Hematopoietic multipotent progenitor cell treated with erythropoietin and hydrocortisone succinate and interleukin-3 and kit ligand, for 17 days (in vitro differentiated cells): ENCODE measurements at regions not wholly inside any gene's neighbourhood (a gene's known extent, or its start where the extent isn't known, plus 50 kb on each side); places are given as distances from the start of the nearest gene placed in this dataset.

Experiments
- DNase-seq: peaks from one replicate; pipeline ENCODE4 v3.0.0-alpha.2; 2015; ENCODE audit warnings: low spot score

DNA sequence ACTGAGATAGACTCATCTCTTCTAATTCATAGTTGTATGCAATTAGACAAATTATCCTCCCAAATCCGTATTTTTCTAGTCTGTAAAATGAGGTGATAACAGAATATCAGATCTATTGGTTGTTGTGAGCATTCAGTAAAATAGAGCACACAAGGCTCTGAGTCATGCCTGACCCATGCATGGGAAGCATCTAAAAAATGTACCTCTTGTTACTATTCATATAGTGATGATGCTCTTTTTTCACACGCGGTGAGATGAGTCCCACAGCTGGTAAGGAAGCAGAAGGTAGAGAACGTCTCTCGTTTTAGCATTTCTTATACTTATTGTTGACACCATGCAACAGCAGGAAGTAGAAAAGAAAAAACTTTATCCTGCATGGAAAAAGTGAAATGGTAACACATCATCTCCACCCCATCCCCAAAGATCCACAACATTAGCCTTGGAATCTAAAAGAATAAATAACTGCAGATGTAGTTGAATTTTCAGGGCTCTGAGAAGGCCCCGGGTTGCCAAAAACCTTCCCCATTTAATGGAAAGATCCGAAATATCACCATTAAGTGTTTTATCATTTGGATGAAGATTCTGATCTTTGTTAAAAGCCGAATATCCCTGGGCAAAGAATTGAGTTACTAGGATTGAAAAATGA is 215.6 kb downstream of the TMEM114 start:
- DNase-seq, result no peak

- no peak for DNase-seq
These were observed 216.5 kb downstream of the TMEM114 start for GRCh38 chr16:8373676-8374431.

DNA sequence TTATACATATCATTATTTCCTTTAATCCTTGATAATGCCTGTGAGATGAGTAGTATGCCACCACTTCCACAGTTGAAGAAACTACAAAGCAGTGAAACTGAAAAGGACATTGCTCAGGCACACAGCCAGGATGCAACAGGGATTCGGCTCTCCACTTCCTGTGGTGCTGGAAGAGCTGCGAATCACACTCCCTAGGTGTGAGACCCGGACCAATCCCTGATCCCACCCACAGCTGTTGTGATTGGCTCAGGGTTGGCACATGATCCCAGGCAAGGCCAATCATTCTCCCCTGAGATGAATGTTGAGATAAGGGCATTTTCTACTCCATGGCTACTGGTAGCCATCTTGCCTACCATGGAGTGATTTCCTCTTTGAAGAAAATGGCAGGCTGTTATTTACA is 218.2 kb downstream of the TMEM114 start:
- no peak for DNase-seq

DNA sequence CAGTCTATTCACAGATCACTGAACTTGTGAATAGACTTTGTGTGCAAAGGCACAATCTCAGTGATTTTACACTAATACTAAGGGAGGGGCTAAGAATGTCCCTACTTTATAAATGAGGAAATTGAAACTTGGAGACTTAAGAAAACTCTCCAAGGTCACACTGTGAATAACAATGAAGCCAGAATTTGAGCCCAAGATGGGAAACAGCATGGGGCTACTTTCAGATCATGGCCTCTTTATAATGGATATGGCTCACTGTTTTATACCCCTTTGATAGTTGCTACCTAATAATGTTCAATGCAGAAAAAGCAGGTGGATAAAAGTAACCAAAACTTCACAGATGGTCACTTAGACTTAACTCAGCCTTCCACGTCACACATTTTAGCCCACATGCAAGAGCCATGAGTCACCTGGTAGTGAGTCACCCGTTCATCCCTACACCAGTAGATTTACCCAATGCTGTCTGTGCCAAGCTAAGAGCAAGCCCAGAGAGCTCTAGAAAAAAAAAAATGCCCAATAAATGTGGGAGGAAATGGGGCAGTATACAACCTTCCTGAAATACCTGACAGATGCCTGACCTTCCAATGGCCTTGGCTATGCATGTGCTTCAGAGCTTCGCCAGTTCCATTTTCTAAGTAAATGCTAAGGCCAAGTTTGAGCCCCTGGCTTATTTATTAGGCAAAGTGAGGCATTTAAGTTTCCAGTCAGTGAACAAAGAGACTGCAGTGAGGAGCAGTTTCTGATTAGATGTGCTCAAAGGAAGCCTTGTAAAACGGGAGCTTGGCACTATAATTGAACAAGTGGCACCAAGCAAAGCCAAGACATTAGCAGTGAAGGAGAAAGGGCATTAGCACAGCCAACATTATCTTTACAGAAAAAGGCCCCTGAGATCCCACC is 219.7 kb downstream of the TMEM114 start:
- no peak for DNase-seq

DNA sequence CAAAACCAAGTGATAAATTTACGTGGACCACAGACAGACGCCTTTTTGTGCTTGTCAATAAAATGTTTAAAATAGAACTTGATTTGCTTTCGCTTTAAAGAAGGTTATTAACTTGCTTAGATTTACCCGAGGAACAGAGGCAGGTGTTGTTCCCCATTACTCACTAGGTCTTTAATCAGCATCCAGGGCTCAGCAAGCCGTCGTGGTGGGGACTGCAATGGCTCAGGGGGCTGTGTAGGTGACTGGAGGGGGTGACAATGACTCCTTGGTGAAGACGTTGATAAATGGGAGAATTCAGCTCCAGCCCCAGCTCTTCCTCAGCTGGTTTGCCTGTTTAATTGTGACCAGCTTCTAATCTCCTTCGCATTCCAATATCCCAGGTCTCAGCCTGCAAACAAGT is 231.4 kb downstream of the TMEM114 start:
- DNase-seq, result no peak

- no peak for DNase-seq
These were observed 234.6 kb downstream of the TMEM114 start for GRCh38 chr16:8355675-8356074.

- no peak for DNase-seq
These were observed 244.0 kb downstream of the TMEM114 start for GRCh38 chr16:8346294-8346693.

DNA sequence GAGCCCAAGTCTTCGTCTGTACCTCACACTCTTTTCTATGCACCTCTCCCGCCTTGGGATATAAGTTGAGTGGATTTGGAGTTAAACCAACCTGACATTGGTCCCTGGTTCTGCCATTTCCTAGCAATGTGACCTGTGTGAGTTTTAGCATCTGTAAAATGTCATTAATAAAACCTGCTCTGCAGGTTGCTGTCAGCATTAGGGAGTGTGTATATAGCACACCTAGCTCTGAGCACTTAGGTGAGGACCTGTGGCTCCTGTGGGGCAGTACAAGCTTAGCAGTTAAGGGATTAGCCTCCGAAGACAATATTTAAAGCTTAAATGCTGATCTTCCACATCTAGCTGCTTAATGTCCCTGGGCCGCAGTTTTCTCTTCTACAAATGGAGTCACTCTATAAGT is 248.0 kb downstream of the TMEM114 start:
- no peak for DNase-seq

DNA sequence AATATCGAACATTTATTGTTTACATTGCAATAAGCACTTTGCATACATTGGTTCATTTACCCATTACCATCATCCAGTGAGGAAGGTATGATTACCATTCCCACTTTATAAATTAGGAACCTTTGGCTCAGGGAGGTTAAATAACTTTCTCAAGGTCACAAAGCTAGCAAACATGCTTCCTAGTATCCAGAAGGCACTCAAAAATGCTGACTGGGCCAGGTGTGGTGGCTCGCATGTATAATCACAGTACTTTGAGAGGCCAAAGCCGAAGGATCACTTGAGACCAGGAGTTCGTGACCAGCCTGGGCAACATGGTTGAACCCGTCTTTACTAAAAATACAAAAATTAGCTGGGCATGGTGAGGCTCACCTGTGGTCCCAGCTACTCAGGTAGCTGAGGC is 259.6 kb downstream of the TMEM114 start:
- DNase-seq, result no peak

GRCh38 chr16:8326232-8326631 is 264.1 kb downstream of the TMEM114 start:
- DNase-seq, result no peak

DNA sequence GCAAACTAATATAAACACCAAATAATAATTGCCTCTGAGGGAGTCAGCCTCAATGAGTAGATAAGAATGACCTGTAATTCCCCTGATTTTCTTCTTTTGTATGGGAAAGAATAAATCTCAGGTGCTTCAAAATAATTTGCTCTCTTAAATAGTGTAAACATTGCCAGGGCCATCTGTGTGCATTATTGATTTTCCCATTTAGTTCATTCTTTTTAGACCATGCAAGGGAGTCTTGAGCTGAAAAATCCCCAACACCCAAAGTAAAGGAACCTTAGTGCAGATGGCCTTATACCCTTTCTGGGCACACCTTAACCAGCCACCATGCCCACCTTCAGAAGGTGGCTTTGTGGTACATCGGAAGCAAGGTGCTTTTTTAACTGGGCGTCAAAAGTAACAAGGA is 267.2 kb downstream of the TMEM114 start:
- DNase-seq, result no peak

DNA sequence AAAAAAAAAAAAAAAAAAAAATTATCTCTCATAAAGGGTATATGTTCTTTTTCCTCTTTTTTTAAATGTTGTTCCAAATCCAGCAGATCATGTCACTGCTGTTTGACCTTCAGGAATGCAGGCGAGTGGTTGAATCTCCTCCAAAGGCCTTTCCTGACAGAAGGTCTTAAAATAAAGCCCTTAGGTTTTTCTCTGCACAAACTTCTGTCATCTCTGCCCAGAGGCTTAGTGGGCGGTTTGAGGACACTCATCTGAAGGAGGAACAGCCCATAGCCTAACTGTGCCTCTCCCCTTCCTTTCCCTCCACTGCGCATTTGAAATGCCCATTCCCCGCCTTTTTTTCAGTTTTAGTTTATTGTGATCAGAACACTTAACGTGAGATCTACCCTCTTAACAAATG is 270.2 kb downstream of the TMEM114 start:
- DNase-seq, result no peak

GRCh38 chr16:8310816-8311215 is 279.5 kb downstream of the TMEM114 start:
- no peak for DNase-seq

GRCh38 chr16:8310323-8310722 is 280.0 kb downstream of the TMEM114 start:
- no peak for DNase-seq

DNA sequence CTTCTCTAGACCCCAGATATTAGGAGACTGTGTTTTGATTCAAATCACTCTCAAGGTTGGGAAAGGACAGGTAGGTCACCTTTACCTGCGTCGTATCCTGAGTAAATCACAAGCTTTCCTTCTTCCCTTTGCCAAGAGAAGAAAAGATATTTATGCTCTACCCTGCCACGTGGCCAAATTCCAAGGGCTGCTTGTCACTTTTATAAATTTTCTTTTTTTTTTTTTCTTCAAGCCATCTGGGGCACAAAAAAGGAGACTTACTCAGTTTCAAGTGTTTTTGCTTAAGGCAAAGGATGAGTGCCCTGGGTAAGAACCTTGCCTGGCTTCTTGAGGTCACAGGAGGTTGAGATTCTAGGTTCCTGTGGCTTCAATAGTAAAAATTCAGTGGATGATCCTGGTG is 285.1 kb downstream of the TMEM114 start:
- DNase-seq, result no peak

- DNase-seq, result no peak
These were observed 290.7 kb downstream of the TMEM114 start for GRCh38 chr16:8299635-8300034.

- DNase-seq, result no peak
These were observed 294.6 kb downstream of the TMEM114 start for GRCh38 chr16:8295513-8296237.

- DNase-seq, result no peak
These were observed 296.9 kb downstream of the TMEM114 start for GRCh38 chr16:8293413-8293812.

DNA sequence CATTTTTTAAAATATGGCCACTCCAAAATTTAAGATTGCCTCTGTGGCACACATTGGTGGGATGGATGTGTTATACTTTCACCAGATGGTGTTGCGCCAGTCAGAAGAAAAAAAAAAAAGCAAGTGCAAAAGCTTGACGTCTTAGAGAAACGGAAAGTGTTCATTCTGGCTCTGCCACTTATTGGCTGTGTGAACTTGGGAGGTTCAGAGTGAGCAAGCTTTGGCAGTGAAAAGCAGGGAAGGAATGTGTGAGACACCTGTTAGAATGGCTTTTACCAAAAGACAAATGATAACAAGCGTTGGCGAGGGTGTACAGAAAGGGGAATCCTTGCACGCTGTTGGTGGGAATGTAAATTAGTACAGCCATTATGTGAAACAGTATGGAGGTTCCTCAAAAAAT is 298.0 kb downstream of the TMEM114 start:
- no peak for DNase-seq

- DNase-seq, result no peak
These were observed 304.0 kb downstream of the TMEM114 start for GRCh38 chr16:8286348-8286747.

GRCh38 chr16:8283195-8283594 is 307.1 kb downstream of the TMEM114 start:
- no peak for DNase-seq

- DNase-seq, result no peak
These were observed 312.2 kb downstream of the TMEM114 start for GRCh38 chr16:8278031-8278580.
